ENCODE measurements at regions not wholly inside any gene's neighbourhood (a gene's known extent, or its start where the extent isn't known, plus 50 kb on each side); places are given as distances from the start of the nearest gene placed in this dataset.

GRCh38 chr2:75807992-75808391 lies 97.3 kb upstream of the GCFC2 start:
- TF ChIP-seq CTCF (IDR thresholded peaks at IDR 0.05) = no peak

GRCh38 chr2:75801234-75801982 lies 90.7 kb upstream of the GCFC2 start:
- TF ChIP-seq CTCF (IDR thresholded peaks at IDR 0.05) = no peak

- no peak for TF ChIP-seq CTCF (IDR thresholded peaks at IDR 0.05)
Observed at GRCh38 chr2:75800456-75800855, 89.7 kb upstream of the GCFC2 start.

- no peak for TF ChIP-seq CTCF (IDR thresholded peaks at IDR 0.05)
Observed at GRCh38 chr2:75799859-75800258, 89.1 kb upstream of the GCFC2 start.

- no peak for TF ChIP-seq CTCF (IDR thresholded peaks at IDR 0.05)
Observed at GRCh38 chr2:75798569-75798968, 87.9 kb upstream of the GCFC2 start.

DNA sequence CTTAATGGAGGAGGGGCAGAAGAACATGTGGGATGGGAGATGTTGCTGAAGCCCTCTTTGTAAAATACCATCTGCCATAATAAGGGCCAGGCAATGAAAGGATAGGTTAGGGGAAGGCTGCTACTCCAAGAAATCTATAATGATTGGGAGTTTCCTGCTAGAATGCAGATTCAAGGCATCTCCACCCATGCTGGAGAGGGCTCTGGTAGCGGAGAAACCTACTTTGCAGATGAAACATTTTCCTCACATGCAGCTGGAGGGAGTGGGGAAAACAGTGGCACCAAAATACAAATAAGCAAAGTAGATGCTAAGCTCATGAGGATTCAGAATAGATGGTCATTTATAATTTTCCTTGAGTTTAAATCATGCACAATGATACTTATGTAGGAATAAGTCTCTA lies 82.3 kb upstream of the GCFC2 start:
- TF ChIP-seq CTCF (IDR thresholded peaks at IDR 0.05) = no peak

DNA sequence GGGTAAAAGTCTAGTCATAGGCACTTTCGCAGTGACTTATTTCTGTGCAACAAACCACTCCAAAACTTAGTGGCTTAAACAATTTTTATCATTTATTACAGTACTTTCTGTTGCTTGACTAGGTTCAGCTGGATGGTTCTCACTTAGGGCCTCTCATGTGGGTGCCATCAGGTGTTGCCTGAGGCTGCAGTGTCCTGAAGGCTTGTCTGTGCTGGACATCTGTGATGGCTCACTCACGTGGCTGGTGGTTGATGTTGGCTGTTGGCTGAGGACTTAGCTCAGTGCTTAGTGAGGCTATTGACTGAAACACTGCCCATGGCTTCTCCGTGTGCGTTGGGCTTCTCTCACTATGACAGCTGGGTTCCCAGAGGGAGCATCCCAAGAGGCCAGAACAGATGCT lies 81.4 kb upstream of the GCFC2 start:
- TF ChIP-seq CTCF (IDR thresholded peaks at IDR 0.05) = no peak
